LNCAP (cell line): ENCODE measurements at regions not wholly inside any gene's neighbourhood (a gene's known extent, or its start where the extent isn't known, plus 50 kb on each side); places are given as distances from the start of the nearest gene placed in this dataset.

Experiments used
- TF ChIP-seq, protein P1 (sequence below): fragments of 450-650 bp; IDR thresholded peaks from 2 replicates; pipeline ENCODE4 v1.5.1; 2017; ENCODE audit warnings: mild to moderate bottlenecking

DNA sequence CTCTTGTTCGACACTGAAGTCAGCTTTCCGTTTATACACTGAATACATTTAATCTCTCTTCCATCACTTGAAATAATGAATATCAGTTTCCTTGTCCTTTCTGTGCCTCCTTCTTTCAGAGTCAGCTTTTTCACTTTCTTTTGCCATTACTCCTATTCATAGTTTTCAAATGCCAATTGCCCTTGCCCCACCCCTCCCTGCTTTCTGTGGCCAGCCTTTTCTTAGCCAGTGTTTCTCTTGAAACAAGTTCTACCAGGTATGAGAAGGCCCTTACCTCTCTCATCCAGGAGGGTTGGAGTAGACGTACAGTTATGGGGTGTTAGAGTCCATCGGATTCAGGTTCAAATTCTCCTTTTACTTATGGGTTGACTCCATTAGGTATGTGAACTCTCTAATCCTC, 574.7 kb upstream of the SEMA6A start:
- TF ChIP-seq, protein P1, sequence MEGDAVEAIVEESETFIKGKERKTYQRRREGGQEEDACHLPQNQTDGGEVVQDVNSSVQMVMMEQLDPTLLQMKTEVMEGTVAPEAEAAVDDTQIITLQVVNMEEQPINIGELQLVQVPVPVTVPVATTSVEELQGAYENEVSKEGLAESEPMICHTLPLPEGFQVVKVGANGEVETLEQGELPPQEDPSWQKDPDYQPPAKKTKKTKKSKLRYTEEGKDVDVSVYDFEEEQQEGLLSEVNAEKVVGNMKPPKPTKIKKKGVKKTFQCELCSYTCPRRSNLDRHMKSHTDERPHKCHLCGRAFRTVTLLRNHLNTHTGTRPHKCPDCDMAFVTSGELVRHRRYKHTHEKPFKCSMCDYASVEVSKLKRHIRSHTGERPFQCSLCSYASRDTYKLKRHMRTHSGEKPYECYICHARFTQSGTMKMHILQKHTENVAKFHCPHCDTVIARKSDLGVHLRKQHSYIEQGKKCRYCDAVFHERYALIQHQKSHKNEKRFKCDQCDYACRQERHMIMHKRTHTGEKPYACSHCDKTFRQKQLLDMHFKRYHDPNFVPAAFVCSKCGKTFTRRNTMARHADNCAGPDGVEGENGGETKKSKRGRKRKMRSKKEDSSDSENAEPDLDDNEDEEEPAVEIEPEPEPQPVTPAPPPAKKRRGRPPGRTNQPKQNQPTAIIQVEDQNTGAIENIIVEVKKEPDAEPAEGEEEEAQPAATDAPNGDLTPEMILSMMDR, result no peak

DNA sequence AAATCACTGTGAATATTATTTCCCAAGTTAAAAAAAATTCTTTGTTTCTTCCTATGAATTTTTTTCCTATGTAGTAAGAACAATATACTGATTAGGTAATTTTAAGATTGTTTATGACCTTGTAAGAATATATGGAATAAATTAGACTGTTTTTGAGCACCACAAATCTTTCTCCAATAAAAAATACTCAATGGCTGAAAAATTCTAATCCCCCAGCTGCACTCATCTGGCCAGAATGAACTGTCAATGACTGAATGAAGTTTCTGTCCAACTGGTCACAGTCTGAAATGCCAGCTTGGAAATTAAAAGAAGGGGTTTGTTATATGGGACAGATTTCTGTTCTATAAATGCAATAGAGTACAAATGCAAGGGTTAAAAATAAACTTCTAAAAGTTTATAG, 569.5 kb upstream of the SEMA6A start:
- TF ChIP-seq, protein P1, result no peak

DNA sequence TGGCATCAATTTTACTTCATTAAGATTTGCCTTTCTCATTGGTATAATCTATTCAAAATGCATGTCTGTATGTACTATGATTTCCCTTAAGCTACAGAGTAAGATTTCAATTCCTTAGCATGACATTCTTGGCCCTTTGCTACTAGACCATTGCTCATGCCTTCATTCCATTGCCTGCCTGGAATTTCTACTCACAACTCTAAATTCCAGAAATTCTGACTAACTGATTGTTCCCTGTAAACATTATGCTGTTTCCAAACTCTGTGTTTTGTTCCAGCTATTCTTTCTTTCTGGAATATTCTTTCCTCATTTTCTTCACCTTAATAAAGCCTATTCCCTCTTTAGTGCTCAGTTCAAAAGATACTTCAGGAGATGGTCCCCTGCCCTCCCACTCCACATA, 568.8 kb upstream of the SEMA6A start:
- TF ChIP-seq, protein P1, result no peak

DNA sequence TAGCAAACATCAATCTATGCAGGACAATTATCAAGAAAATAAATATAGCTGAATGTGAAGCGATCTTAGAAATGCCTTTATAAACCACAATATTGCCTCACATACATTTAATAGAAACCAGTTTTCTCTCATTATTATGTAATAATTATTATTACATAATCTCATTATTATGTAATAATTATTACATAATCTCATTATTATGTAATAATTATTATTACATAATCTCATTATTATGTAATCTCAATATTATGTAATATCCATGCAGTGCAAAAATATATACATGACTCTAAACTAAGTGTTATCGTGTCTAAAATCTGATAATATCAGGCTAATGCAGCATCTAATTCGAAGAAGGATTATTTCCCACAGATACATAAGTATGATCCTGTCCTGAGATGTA, 563.9 kb upstream of the SEMA6A start:
- TF ChIP-seq, protein P1, result no peak

DNA sequence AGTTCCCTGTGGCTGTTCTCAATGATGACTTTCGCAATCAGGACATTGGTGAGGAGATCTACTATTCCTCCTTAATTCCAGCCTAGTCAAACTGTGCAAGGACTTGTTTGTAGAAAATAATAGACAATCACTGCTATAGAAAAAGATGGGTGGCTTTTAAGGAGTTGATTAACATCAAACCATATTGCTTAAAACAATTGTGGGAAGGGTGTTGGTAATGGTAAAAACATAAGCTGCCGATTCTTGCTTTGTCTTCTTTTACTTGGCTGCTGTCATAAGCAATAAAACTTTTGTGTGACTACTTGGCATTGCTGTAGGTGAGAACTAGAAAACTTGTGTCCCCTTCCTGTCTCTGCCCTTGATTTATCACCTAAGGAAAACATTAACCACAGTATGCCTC, 561.2 kb upstream of the SEMA6A start:
- TF ChIP-seq, protein P1, result no peak

DNA sequence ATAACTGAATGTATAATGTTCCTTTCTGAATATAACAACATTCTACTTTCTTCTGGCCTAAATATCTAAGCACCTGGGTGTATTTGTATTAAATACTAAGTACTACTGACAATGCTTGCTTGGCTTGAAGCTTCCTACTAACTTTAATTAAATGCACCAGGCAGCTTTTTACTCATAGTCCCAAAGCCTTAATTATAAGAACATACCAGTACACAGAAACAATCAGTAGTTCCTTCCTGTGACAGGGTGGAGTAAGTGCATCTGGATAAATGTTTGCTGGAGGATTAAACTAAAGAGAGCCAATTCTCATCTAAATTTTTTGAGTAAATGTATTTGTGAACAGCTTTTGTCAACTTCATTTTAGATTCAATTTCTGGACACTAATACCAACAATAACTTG, 558.6 kb upstream of the SEMA6A start:
- TF ChIP-seq, protein P1, result no peak

DNA sequence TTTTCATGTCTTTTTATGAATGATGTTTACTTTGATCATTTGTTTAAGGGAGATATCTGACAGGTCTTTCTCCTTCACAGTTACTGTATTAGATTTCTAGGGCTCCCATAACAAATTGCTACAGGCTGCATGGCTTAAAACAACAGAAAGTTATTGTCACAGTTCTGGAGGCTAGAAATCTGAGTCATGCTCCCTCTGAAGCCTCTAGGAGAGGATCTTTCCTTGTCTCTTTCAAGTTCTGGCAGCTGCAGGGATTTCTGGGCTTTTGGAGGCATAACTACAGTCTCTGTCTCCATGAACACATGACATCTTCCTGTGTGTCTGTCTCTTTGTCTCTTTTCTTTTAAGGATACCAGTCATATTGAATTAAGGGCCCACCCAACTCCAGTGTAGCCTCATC, 557.3 kb upstream of the SEMA6A start:
- TF ChIP-seq, protein P1, result no peak

DNA sequence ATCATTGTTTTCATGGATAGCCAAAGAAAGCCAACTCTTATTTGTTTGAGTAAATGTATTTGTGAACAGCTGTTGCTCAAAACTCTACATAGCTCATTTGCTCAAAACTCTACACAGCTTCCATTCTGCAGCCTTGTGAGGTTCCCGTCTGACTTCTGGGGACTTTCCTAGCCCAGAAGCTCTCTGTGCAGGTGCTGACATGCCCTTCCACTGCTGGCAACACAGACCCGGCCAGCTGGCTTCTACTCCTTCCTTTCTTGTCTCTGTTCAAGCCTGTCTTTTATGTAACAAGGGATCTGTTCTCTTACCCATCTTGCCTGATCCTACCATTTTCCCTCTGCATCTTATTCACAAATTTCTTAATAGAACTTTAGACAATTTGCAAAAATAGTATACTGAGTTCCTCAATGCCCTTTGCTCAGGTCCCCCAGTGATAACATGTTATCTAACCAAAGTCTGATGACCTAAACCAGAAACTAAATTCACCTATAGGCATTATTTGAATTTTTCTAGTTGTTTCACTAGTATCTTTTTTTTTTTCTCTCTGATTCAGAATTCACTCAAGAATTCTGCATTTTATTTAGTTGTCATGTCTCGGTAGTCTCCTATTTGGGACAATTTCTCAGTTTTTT, 556.5 kb upstream of the SEMA6A start:
- TF ChIP-seq, protein P1, result no peak
